SK-N-SH (cell line): ENCODE measurements at regions not wholly inside any gene's neighbourhood (a gene's known extent, or its start where the extent isn't known, plus 50 kb on each side); places are given as distances from the start of the nearest gene placed in this dataset.

ENCODE experiments used
- CTCF ChIA-PET: fragments of 300-600, 350-600 bp; formaldehyde crosslinking; extraction: SDS; loops from one replicate; lab custom pipeline; 2021; lab: Yijun Ruan, JAX
- POLR2A ChIA-PET: fragments of 350-600 bp; sonication (Branson Sonifier 250); formaldehyde crosslinking; extraction: SDS; loops from one replicate; lab custom pipeline; 2020; ENCODE audit warnings: antibody characterized with exemption, inconsistent platforms; lab: Yijun Ruan, JAX
- DNase-seq: peaks from one replicate; pipeline ENCODE4 v3.0.0; 2012
- H2AFZ ChIP-seq: fragments of 200-600 bp; sonication (generic); 2 replicates; pipeline ENCODE4 v1.8.1; 2016; ENCODE audit warnings: antibody characterized with exemption, mild to moderate bottlenecking, low read depth
- H3F3A ChIP-seq: fragments of 200-600 bp; sonication (generic); replicated peaks from 2 replicates; pipeline ENCODE3; 2016; ENCODE audit warnings: antibody characterized with exemption, mild to moderate bottlenecking; ENCODE audit not compliant: insufficient read depth
- H3K27ac ChIP-seq, 2 experiments: fragments of 200-500 bp in 1 of 2; fragments of 200-600 bp in 1 of 2; sonication (Bioruptor generic) in 1 of 2; sonication (generic), shearing (Covaris generic) in 1 of 2; 2 replicates each; pipeline versions ENCODE4 v1.5.1 to v1.6.1; 2014 to 2016; ENCODE audit warnings: low read depth in 2 of 2, inconsistent platforms in 1 of 2, low read length in 1 of 2, mild to moderate bottlenecking in 1 of 2, mixed read lengths in 1 of 2
- H3K27me3 ChIP-seq: fragments of 200-600 bp; sonication (generic), shearing (Covaris generic); 2 replicates; pipeline ENCODE4 v1.6.1; 2016; ENCODE audit warnings: mixed run types; ENCODE audit not compliant: insufficient read depth
- H3K36me3 ChIP-seq, 2 experiments: fragments of 200-500 bp in 1 of 2; fragments of 200-600 bp in 1 of 2; sonication (Bioruptor generic) in 1 of 2; sonication (generic) in 1 of 2; replicated peaks in 1 of 2; 2 replicates each; pipeline versions ENCODE3 to v1.5.1; 2014 to 2016; ENCODE audit warnings: low read length in 1 of 2, mild to moderate bottlenecking in 1 of 2; ENCODE audit not compliant: insufficient read depth in 2 of 2, control insufficient read depth in 1 of 2
- H3K4me1 ChIP-seq, 2 experiments: fragments of 200-500 bp in 1 of 2; fragments of 200-600 bp in 1 of 2; sonication (Bioruptor generic) in 1 of 2; sonication (generic), shearing (Covaris generic) in 1 of 2; 2 replicates each; pipeline versions ENCODE4 v1.5.1 to v1.6.1; 2014 to 2016; ENCODE audit warnings: low read depth in 1 of 2, low read length in 1 of 2, mixed run types in 1 of 2; ENCODE audit not compliant: insufficient read depth in 2 of 2, control insufficient read depth in 1 of 2
- H3K4me2 ChIP-seq: fragments of 200-600 bp; sonication (generic), shearing (Covaris generic); 2 replicates; pipeline ENCODE4 v1.6.1; 2017; ENCODE audit warnings: mixed run types
- H3K4me3 ChIP-seq, 2 experiments: fragments of 200-500 bp in 1 of 2; fragments of 200-600 bp in 1 of 2; sonication (Bioruptor generic) in 1 of 2; sonication (generic), shearing (Covaris generic) in 1 of 2; 2 replicates each; pipeline versions ENCODE4 v1.5.1 to v1.8.1; 2014 to 2016; ENCODE audit warnings: low read depth in 2 of 2, inconsistent platforms in 1 of 2, low read length in 1 of 2, mild to moderate bottlenecking in 1 of 2, mixed read lengths in 1 of 2, moderate library complexity in 1 of 2
- H3K79me2 ChIP-seq: fragments of 200-600 bp; sonication (generic); 2 replicates; pipeline ENCODE4 v1.8.1; 2017; ENCODE audit warnings: mild to moderate bottlenecking; ENCODE audit not compliant: insufficient read depth
- H3K9ac ChIP-seq: fragments of 200-600 bp; sonication (generic); 2 replicates; pipeline ENCODE4 v1.6.1; 2017; ENCODE audit warnings: mixed run types
- H3K9me2 ChIP-seq: fragments of 200-600 bp; sonication (generic); 2 replicates; pipeline ENCODE4 v1.6.1; 2017; ENCODE audit warnings: mixed run types
- H3K9me3 ChIP-seq: fragments of 200-600 bp; sonication (generic); 2 replicates; pipeline ENCODE4 v1.6.1; 2017; ENCODE audit warnings: mixed run types, mild to moderate bottlenecking, moderate library complexity
- H4K20me1 ChIP-seq: fragments of 200-600 bp; sonication (generic); 2 replicates; pipeline ENCODE4 v1.6.1; 2017; ENCODE audit warnings: mild to moderate bottlenecking, mixed run types; ENCODE audit not compliant: insufficient read depth
- CHD2 ChIP-seq: fragments of 150-350 bp; IDR thresholded peaks from 2 replicates; pipeline ENCODE4 v1.6.1; 2018; ENCODE audit warnings: low read length; ENCODE audit not compliant: partially characterized antibody
- ELF1 ChIP-seq: IDR thresholded peaks from 2 replicates; pipeline ENCODE4 v1.4.0; 2012
- FOXJ3 ChIP-seq: sonication (generic); formaldehyde crosslinking; IDR thresholded peaks from 2 replicates; pipeline ENCODE4 v1.5.1; 2020; ENCODE audit warnings: mild to moderate bottlenecking, missing genetic modification reagents
- GATA2 ChIP-seq: sonication (generic); formaldehyde crosslinking; IDR thresholded peaks from 2 replicates; pipeline ENCODE4 v1.5.0; 2020; ENCODE audit warnings: mild to moderate bottlenecking, missing genetic modification reagents
- NRF1 ChIP-seq: IDR thresholded peaks from 2 replicates; pipeline ENCODE4 v1.6.1; 2012; ENCODE audit warnings: low read depth, mild to moderate bottlenecking, low read length
- PBX3 ChIP-seq: IDR thresholded peaks from 2 replicates; pipeline ENCODE4; 2012
- POLR2AphosphoS5 ChIP-seq: IDR thresholded peaks from 2 replicates; pipeline ENCODE4 v1.6.1; 2012; ENCODE audit warnings: low read depth, low read length
- REST ChIP-seq: IDR thresholded peaks from 2 replicates; pipeline ENCODE4 v1.6.1; 2012; ENCODE audit warnings: mild to moderate bottlenecking, low read depth, low read length, moderate library complexity
- RFX5 ChIP-seq: IDR thresholded peaks from 2 replicates; pipeline ENCODE4 v1.6.1; 2012; ENCODE audit warnings: mild to moderate bottlenecking, improper control_type of control experiment, low read length
- RXRA ChIP-seq: IDR thresholded peaks from 2 replicates; pipeline ENCODE4 v1.4.0; 2012; ENCODE audit warnings: low read depth, mild to moderate bottlenecking, borderline replicate concordance
- USF1 ChIP-seq: IDR thresholded peaks from 2 replicates; pipeline ENCODE4 v1.4.0; 2012; ENCODE audit warnings: low read depth, borderline replicate concordance
- WGBS: methylation state at CpG from one replicate; pipeline ENCODE4 v1.1.6; 2017; ENCODE audit warnings: low lambda C conversion rate; 5-methylcytosine and 5-hydroxymethylcytosine counted together
- TF ChIP-seq, protein P1 (sequence below): fragments of 200-600 bp; sonication (generic); IDR thresholded peaks from 2 replicates; pipeline ENCODE4 v1.6.1; 2017; ENCODE audit warnings: antibody characterized with exemption, mild to moderate bottlenecking, moderate library complexity
- TF ChIP-seq, protein P2 (sequence below): IDR thresholded peaks from 2 replicates; pipeline ENCODE4 v1.4.0; 2012; ENCODE audit warnings: low read depth, borderline replicate concordance

DNA sequence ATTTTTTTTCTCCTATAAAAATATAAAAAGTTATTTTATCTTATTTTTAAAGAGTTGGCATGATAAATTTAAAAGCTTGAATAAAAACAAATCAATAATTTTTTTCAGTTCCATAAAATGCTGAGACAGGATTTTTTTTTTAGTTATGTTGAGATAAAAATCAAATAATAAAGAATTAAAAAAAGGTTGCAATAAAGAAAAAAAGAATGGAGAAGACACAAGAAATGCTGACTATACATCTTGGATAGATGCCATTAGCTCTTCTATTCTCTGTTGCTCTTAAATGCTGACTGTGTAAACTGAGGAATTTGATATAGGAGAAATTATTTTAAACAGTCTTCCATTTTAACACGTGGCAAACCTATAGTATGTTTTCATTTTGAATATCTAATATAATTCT is 2298.5 kb downstream of the MRPL39 start:
- H2AFZ ChIP-seq = no peak overlapping the region
- CTCF ChIA-PET = interaction anchor here (0.7 to 0.9 kb wide), 2 partner anchors 20 to 133 kb away, joined by 3 to 5 read pairs; no protein-coding TSS in a partner anchor

DNA sequence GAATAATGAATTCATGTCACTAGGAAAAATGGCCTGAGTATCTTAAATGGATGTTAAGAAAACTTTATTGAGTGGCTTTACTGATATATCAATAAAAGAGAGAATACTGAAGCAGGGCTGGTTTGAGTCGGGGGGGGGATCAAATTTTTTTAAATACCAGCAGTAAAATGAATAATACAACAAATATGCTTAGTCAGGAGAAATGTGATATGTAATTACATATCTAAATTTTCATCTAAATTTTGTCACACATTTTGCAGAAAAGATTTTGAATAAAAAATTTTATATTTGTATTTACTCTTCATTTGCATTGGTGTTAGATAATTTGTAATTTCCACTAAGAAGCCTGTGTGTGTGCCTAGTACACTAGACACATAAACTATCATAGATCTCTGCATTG is 2300.2 kb downstream of the MRPL39 start:
- H3K9me3 ChIP-seq = no peaks in the 10 kb centered on the region
- no peaks in the 10 kb centered on the region for H3K27me3 ChIP-seq
- no peaks in the 10 kb centered on the region for H3K4me1 ChIP-seq
- no peak overlapping the region for H3K9ac ChIP-seq
- no peaks in the 10 kb centered on the region for H3K79me2 ChIP-seq
- WGBS = 10% methylated on average over 1 of the region's 1 CpG
- ChIA-PET POLR2A (no interaction called here), CTCF (no interaction called here)
- H3K4me2 ChIP-seq = no peak overlapping the region
- no peaks in the 10 kb centered on the region for H3F3A ChIP-seq
- 0 out of 2 replicates have a peak, but pooled peaks cover 3% of the 10 kb centered on the region for H3K9me2 ChIP-seq
- no peak for DNase-seq
- H3K4me3 ChIP-seq = no peak overlapping the region
- H4K20me1 ChIP-seq = no peaks in the 10 kb centered on the region
- no peaks in the 10 kb centered on the region for H3K36me3 ChIP-seq
- H2AFZ ChIP-seq = no peak overlapping the region
- no peak overlapping the region for H3K27ac ChIP-seq
- TF ChIP-seq GATA2 (CRISPR knock-in tag) (no peak), USF1 (no peak), POLR2AphosphoS5 (no peak), REST (no peak), FOXJ3 (CRISPR knock-in tag) (no peak), CHD2 (no peak), RFX5 (no peak), ELF1 (no peak)
- TF ChIP-seq, protein P1, sequence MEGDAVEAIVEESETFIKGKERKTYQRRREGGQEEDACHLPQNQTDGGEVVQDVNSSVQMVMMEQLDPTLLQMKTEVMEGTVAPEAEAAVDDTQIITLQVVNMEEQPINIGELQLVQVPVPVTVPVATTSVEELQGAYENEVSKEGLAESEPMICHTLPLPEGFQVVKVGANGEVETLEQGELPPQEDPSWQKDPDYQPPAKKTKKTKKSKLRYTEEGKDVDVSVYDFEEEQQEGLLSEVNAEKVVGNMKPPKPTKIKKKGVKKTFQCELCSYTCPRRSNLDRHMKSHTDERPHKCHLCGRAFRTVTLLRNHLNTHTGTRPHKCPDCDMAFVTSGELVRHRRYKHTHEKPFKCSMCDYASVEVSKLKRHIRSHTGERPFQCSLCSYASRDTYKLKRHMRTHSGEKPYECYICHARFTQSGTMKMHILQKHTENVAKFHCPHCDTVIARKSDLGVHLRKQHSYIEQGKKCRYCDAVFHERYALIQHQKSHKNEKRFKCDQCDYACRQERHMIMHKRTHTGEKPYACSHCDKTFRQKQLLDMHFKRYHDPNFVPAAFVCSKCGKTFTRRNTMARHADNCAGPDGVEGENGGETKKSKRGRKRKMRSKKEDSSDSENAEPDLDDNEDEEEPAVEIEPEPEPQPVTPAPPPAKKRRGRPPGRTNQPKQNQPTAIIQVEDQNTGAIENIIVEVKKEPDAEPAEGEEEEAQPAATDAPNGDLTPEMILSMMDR = no peak
- TF ChIP-seq, protein P2, sequence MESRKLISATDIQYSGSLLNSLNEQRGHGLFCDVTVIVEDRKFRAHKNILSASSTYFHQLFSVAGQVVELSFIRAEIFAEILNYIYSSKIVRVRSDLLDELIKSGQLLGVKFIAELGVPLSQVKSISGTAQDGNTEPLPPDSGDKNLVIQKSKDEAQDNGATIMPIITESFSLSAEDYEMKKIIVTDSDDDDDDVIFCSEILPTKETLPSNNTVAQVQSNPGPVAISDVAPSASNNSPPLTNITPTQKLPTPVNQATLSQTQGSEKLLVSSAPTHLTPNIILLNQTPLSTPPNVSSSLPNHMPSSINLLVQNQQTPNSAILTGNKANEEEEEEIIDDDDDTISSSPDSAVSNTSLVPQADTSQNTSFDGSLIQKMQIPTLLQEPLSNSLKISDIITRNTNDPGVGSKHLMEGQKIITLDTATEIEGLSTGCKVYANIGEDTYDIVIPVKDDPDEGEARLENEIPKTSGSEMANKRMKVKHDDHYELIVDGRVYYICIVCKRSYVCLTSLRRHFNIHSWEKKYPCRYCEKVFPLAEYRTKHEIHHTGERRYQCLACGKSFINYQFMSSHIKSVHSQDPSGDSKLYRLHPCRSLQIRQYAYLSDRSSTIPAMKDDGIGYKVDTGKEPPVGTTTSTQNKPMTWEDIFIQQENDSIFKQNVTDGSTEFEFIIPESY = no peak

More for the DNA sequence above, 2298.5 kb downstream of the MRPL39 start:
- Histone ChIP-seq H3K27me3 (no peaks in the 10 kb centered on the region), H3K4me1 (no peaks in the 10 kb centered on the region), H3K27ac (no peak overlapping the region), H4K20me1 (no peaks in the 10 kb centered on the region), H3K4me3 (no peak overlapping the region), H3K79me2 (no peaks in the 10 kb centered on the region), H3K9ac (no peak overlapping the region), H3K4me2 (no peak overlapping the region), H3F3A (no peaks in the 10 kb centered on the region), H3K36me3 (no peaks in the 10 kb centered on the region), H3K9me2 (0 out of 2 replicates have a peak, but pooled peaks cover 3% of the 10 kb centered on the region), H3K9me3 (no peaks in the 10 kb centered on the region)
- DNase-seq = no peak
- WGBS = 13% methylated on average over 1 of the region's 1 CpG
- POLR2A ChIA-PET = no interaction called here
- TF ChIP-seq PBX3 = no peak
- no peak for TF ChIP-seq RXRA
- no peak for TF ChIP-seq NRF1
- TF ChIP-seq, protein P2 = no peak
